LNCaP clone FGC (cell line): ENCODE measurements at regions not wholly inside any gene's neighbourhood (a gene's known extent, or its start where the extent isn't known, plus 50 kb on each side); places are given as distances from the start of the nearest gene placed in this dataset.

ENCODE experiments used
- DNase-seq: peaks from one replicate; pipeline ENCODE4 v3.0.0-alpha.2; 2011; ENCODE audit warnings: low read depth
- H3K4me3 ChIP-seq: 2 replicates; pipeline ENCODE4 v1.5.1; 2011; ENCODE audit warnings: mild to moderate bottlenecking, low read depth, low read length, control low read depth
- TF ChIP-seq, protein P1 (sequence below): IDR thresholded peaks from 2 replicates; pipeline ENCODE4 v1.5.1; 2012; ENCODE audit warnings: mild to moderate bottlenecking; ENCODE audit not compliant: control insufficient read depth, insufficient read depth; ENCODE audit errors: extremely low read depth

GRCh38 chr1:82897549-82897948, 1096.8 kb downstream of the ADGRL2 start:
- no peak for DNase-seq
- no peak overlapping the region for H3K4me3 ChIP-seq
- TF ChIP-seq, protein P1, sequence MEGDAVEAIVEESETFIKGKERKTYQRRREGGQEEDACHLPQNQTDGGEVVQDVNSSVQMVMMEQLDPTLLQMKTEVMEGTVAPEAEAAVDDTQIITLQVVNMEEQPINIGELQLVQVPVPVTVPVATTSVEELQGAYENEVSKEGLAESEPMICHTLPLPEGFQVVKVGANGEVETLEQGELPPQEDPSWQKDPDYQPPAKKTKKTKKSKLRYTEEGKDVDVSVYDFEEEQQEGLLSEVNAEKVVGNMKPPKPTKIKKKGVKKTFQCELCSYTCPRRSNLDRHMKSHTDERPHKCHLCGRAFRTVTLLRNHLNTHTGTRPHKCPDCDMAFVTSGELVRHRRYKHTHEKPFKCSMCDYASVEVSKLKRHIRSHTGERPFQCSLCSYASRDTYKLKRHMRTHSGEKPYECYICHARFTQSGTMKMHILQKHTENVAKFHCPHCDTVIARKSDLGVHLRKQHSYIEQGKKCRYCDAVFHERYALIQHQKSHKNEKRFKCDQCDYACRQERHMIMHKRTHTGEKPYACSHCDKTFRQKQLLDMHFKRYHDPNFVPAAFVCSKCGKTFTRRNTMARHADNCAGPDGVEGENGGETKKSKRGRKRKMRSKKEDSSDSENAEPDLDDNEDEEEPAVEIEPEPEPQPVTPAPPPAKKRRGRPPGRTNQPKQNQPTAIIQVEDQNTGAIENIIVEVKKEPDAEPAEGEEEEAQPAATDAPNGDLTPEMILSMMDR = no peak

GRCh38 chr1:82896036-82896435, 1095.3 kb downstream of the ADGRL2 start:
- DNase-seq = no peak
- TF ChIP-seq, protein P1 = no peak
- no peak overlapping the region for H3K4me3 ChIP-seq

DNA sequence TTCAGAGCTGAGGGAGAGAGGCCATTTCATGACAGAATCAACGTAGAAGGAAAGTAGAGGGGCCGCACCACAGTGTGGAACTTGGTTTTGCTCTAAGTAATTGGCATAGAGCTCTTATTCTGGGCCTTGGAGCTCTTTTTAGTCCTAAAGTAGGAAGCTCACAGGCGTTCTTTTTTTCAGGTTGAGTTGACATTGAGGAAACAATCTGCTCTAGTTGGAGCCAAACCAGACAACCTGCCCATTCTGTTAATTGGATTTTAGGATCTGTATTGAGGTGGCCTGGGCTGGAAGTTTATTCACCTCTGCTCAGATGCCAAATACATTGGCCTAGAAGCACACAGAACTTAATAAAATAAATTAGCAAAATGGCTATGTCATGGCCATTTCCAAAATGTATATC, 1093.9 kb downstream of the ADGRL2 start:
- no peak for DNase-seq
- no peak overlapping the region for H3K4me3 ChIP-seq
- TF ChIP-seq, protein P1 = no peak

DNA sequence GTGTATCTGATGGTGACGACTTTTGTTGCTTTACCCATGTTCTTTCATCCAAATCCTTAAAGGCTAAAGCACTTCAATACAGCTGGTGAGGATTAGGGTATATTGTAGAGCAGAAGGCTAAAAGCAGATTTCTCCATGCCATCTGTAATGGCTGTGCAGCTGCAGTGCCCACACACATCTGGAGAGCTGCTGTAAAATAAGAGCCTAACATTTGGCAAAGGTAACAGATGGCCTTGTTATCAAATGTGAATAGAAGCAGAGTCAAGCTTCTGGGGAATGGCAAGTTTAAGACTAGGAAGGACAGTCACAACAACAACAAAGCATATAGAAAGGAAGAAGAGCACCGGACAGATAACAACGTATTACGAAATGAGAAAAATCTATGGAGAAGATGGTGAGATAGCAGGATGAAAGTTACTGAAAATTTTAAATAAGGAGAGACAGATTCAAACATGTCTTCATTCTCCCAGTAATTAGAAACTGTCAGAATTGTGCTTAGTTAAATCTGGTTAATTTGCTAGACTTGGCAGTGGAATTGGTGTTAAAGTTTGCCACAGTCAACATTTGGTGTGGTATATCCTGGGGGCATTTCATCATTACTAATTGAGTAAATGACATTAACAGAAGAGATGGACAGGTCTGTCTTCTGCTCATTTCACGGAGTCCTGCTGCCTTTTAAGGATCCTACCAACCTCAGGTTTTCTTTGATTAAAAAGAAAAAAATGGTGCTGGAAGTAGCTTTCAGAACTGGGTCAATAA, 1093.2 kb downstream of the ADGRL2 start:
- TF ChIP-seq, protein P1 = no peak
- no peak for DNase-seq
- H3K4me3 ChIP-seq = no peak overlapping the region

GRCh38 chr1:82880506-82880905, 1079.8 kb downstream of the ADGRL2 start:
- no peak for DNase-seq
- no peak overlapping the region for H3K4me3 ChIP-seq
- TF ChIP-seq, protein P1 = no peak

DNA sequence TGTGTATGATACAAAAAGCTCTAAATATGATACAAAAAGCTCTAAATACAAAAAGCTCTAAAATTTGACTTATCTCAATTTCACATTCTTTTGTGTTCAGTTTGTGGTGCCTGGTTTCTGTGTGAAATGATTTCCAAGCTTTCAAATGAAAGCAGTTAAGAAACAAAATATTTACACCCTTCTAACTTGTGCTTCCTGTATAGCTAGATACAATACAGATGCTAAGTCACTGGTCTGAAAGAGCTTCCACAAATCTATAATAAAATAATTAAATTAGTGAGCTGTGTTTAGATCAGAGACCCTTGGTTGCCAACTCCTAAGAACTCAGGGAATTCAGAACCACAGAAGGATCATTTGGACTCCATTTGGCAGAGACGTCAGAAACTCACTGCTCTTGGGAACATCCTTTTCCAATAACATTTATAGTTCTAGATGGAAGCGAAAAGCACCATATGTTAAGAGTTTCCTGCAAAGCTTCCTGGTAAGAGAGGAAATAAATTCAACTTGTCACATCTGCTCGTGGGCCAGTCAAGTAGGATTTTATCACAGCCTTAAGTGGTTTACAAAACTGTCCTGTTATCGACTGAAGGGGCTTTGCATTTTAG, 1079.1 kb downstream of the ADGRL2 start:
- TF ChIP-seq, protein P1 = no peak
- no peak for DNase-seq
- H3K4me3 ChIP-seq = no peak overlapping the region
